ENCODE measurements at regions not wholly inside any gene's neighbourhood (a gene's known extent, or its start where the extent isn't known, plus 50 kb on each side); places are given as distances from the start of the nearest gene placed in this dataset.
"Not testable (repeated sequence)": the region's sequence is repeated elsewhere in the genome, so short reads cannot be mapped to it uniquely, and the experiment has no call there.

DNA sequence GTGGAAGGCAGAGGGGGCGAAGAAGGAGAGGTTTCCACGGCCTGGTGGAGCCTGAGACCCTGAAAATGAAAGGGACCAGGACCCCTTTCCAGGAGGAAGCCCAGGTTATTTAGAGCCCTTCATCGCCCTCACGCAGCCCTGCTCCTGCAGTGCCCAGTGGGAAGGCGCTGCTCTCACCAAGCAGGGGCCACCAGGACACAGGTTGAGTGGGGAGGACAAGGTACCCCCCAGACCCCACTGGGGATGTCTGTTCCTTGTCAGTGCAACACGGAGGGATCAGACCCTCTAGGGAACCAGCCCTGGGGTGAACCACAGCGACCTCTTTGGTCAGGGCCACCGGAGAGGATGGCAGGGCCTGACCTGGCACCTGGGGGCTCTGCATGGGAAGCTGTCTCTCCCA, 163.9 kb downstream of the C16orf95 start:
- TF ChIP-seq, protein P1, sequence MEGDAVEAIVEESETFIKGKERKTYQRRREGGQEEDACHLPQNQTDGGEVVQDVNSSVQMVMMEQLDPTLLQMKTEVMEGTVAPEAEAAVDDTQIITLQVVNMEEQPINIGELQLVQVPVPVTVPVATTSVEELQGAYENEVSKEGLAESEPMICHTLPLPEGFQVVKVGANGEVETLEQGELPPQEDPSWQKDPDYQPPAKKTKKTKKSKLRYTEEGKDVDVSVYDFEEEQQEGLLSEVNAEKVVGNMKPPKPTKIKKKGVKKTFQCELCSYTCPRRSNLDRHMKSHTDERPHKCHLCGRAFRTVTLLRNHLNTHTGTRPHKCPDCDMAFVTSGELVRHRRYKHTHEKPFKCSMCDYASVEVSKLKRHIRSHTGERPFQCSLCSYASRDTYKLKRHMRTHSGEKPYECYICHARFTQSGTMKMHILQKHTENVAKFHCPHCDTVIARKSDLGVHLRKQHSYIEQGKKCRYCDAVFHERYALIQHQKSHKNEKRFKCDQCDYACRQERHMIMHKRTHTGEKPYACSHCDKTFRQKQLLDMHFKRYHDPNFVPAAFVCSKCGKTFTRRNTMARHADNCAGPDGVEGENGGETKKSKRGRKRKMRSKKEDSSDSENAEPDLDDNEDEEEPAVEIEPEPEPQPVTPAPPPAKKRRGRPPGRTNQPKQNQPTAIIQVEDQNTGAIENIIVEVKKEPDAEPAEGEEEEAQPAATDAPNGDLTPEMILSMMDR (conservative IDR thresholded peaks at IDR 0.05; ENCODE audit: control insufficient read depth, insufficient read depth, low read depth, low read length), result no peak
- no peak overlapping the region for H3K4me3 ChIP-seq (ENCODE audit: control insufficient read depth, low read depth, low read length)
- no peak for DNase-seq (ENCODE audit: low read depth)

DNA sequence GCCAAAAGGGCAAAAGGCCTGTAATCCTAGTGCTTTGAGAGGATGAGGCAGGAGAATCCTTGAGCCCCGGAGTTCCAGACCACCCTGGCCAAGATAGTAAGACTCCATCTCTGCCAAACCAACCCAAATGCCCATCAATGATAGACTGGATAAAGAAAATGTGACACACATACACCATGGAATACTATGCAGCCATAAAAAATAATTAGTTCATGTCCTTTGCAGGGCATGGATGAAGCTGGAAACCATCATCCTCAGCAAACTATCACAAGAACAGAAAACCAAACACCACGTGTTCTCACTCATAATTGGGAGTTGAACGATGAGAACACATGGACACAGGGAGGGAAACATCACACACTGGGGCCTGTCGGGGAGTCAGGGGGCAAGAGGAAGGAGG, 161.9 kb downstream of the C16orf95 start:
- not testable (repeated sequence) for DNase-seq (ENCODE audit: low read depth); H3K4me3 ChIP-seq (ENCODE audit: control insufficient read depth, low read depth, low read length)

DNA sequence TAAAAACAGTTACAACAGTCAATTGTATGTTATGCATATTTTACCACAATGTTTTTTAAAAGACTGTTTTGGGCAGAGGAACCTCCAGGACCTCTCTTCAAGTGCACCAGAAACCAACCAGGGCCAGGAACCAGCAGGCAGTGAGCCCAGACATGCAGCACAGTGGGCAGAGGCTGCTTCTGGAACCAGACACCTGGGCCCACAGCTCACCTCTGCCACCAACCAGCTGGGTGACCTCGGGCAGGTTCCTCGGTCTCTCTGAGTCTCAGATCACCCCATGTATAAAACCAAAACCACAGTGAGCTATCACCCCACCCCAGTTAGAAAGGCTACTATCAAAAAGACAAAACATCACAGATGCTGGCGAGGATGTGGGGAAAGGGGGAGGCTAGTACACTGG, 161.0 kb downstream of the C16orf95 start:
- TF ChIP-seq, protein P1 (conservative IDR thresholded peaks at IDR 0.05; ENCODE audit: control insufficient read depth, insufficient read depth, low read depth, low read length), result no peak
- no peak overlapping the region for H3K4me3 ChIP-seq (ENCODE audit: control insufficient read depth, low read depth, low read length)
- DNase-seq (ENCODE audit: low read depth), result no peak

DNA sequence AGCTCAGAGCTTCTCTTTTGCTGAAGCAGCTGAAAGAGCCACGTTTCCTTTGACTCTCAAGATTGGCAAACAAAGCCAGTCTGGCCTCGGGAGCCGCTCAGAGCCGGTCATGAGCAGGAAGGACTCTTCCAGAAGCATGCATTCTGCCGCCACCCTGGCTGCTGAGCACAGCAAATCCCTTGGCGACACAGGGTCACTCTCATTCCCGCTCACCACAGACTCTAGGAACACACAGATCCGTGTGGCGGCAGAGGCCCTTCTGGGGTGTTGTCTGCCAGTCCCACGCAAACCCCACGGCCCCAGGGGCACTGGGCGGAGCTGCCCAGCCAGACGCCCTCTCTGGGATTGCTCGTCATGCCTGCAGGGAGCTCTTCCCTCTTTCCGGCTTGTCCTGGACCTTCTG, 157.0 kb downstream of the C16orf95 start:
- DNase-seq (ENCODE audit: low read depth), result no peak
- no peak overlapping the region for H3K4me3 ChIP-seq (ENCODE audit: control insufficient read depth, low read depth, low read length)
- TF ChIP-seq, protein P1 (conservative IDR thresholded peaks at IDR 0.05; ENCODE audit: control insufficient read depth, insufficient read depth, low read depth, low read length), result no peak

DNA sequence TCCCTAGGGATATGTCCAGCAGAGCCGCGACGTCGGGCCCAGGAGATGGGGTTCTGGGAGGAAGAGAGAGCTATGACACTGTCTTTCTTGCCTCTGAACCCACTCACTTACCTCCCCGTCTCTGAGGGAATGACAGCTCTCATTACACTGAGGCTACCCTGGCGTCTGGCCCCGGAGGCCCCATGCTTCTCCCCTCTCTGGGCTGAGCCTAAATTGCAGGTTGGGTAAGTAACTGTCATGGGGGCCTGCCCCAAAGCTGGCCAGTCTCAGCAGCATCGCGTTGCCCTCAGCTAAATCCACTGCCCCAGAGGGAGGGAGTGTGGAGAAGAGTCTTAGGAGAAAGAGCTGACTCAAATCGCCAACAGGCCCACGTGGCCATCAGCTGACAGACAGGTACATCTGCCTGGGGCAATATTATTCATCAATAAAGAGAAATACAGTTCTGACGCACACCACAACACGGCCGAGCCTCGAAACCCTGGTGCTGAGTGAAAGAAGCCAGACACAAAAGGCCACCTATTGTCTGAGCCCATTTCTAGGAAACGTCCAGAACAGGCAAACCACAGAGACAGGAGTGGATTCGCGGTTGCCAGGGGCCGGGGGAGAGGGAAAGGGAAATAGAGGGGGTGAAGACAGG, 156.4 kb downstream of the C16orf95 start:
- TF ChIP-seq, protein P1 (conservative IDR thresholded peaks at IDR 0.05; ENCODE audit: control insufficient read depth, insufficient read depth, low read depth, low read length), result no peak
- no peak overlapping the region for H3K4me3 ChIP-seq (ENCODE audit: control insufficient read depth, low read depth, low read length)
- no peak for DNase-seq (ENCODE audit: low read depth)

DNA sequence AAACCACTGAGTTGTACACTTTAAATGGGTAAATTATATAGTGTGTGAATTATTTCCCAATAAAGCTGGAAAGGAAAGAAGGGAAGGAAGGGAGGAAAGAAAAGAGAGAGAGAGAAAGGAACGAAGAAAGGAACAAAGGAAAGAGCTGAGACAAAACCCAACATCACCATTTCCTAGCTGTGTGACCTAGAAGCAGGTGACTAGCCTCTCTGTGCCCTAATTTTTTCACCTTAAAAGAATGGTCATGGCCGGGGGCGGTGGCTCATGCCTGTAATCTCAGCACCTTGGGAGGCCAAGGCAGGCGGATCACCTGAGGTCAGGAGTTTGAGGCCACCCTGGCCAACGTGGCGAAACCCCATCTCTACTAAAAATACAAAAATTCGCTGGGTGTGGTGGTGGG, 155.8 kb downstream of the C16orf95 start:
- DNase-seq (ENCODE audit: low read depth); H3K4me3 ChIP-seq (ENCODE audit: control insufficient read depth, low read depth, low read length): not testable (repeated sequence)

DNA sequence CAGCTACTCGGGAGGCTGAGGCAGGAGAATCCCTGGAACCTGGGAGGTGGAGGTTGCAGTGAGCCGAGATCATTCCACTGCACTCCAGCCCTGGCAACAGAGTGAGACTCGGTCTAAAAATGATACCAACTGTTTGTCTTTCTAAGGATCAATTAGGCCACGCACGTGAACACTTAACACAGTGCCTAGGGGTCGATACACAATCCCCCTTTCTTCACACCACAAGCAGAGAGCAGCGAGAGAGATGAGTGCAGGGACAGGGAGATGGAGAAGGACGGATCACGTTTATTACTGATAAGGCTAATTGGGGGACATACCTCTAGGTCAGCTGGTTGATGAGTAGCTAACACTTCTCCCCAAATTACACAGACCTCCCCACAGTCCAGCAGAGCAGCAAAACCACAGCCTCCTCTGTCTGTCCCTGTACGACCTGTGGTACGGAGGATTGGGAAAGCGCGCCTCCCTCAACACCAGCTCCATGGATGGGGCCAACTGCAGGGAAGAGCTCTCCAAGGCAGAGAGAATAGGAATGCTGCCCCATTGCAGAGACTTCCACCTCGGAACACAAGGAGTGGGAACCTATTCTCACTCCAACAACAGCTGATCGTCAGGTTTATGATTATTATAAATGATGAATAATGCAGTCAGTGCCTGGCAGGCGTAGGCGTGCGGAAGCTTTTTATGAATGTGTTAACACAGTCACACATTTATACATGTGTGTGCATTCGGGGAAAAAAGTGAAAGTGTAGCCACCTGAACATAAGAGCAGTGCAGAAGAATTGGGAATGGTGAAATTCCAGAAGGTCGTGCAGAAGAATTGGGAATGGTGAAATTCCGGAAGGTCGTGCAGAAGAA, 155.1 kb downstream of the C16orf95 start:
- no peak overlapping the region for H3K4me3 ChIP-seq (ENCODE audit: control insufficient read depth, low read depth, low read length)
- TF ChIP-seq, protein P1 (conservative IDR thresholded peaks at IDR 0.05; ENCODE audit: control insufficient read depth, insufficient read depth, low read depth, low read length), result no peak
- DNase-seq (ENCODE audit: low read depth), result no peak

DNA sequence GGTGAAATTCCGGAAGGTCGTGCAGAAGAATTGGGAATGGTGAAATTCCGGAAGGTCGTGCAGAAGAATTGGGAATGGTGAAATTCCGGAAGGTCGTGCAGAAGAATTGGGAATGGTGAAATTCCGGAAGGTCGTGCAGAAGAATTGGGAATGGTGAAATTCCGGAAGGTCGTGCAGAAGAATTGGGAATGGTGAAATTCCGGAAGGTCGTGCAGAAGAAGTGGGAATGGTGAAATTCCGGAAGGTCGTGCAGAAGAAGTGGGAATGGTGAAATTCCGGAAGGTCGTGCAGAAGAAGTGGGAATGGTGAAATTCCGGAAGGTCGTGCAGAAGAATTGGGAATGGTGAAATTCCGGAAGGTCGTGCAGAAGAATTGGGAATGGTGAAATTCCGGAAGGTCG, 154.4 kb downstream of the C16orf95 start:
- not testable (repeated sequence) for H3K4me3 ChIP-seq (ENCODE audit: control insufficient read depth, low read depth, low read length); DNase-seq (ENCODE audit: low read depth)

All from fibroblast of mammary gland (primary cell).